Caco-2 (cell line): ENCODE measurements at regions not wholly inside any gene's neighbourhood (a gene's known extent, or its start where the extent isn't known, plus 50 kb on each side); places are given as distances from the start of the nearest gene placed in this dataset.

Experiments
- BruUV-seq: library from RNA; stranded (reverse); fragments of 400-500 nt; replicated peaks from 2 replicates; lab custom pipeline; 2021; lab: Mats Ljungman, UMichigan
- CTCF ChIA-PET: fragments of 300-600 bp; sonication (Branson Sonifier 250); formaldehyde crosslinking; loops from one replicate; lab custom pipeline; 2022; ENCODE audit warnings: antibody characterized with exemption; lab: Charles Lee
- POLR2A ChIA-PET: fragments of 300-600 bp; sonication (Branson Sonifier 250); formaldehyde crosslinking; loops from one replicate; lab custom pipeline; 2022; ENCODE audit warnings: antibody characterized with exemption; lab: Charles Lee
- DNase-seq, 2 experiments: peaks; one replicate each; pipeline versions ENCODE4 v3.0.0 to v3.0.0-alpha.2; 2020 to 2022
- H3K27me3 ChIP-seq: replicated peaks from 2 replicates; pipeline ENCODE4 v1.6.0; 2011; ENCODE audit warnings: low read length; ENCODE audit not compliant: control insufficient read depth, insufficient read depth
- H3K36me3 ChIP-seq: 2 replicates; pipeline ENCODE4 v1.5.1; 2011; ENCODE audit warnings: low read length; ENCODE audit not compliant: control insufficient read depth, insufficient read depth
- H3K4me1 ChIP-seq: fragments of 250-450 bp; sonication (Bioruptor Pico); 2 replicates; pipeline ENCODE4 v1.5.1; 2020; ENCODE audit warnings: mild to moderate bottlenecking
- H3K4me3 ChIP-seq: 2 replicates; pipeline ENCODE4 v1.5.1; 2011; ENCODE audit warnings: low read depth, mild to moderate bottlenecking, control low read depth, low read length
- H3K9me3 ChIP-seq: fragments of 250-450 bp; sonication (Bioruptor Pico); 2 replicates; pipeline ENCODE4 v1.5.1; 2020; ENCODE audit warnings: mild to moderate bottlenecking, moderate library complexity
- H3K27ac Mint-ChIP-seq: one replicate; pipeline ENCODE4 v1.8.0; 2022; ENCODE audit warnings: mixed read lengths; ENCODE audit not compliant: unreplicated experiment
- H3K27me3 Mint-ChIP-seq: one replicate; pipeline ENCODE4 v1.8.0; 2022; ENCODE audit warnings: mixed read lengths; ENCODE audit not compliant: insufficient read depth, unreplicated experiment
- H3K36me3 Mint-ChIP-seq: one replicate; pipeline ENCODE4 v1.8.0; 2022; ENCODE audit warnings: mild to moderate bottlenecking, mixed read lengths; ENCODE audit not compliant: insufficient read depth, unreplicated experiment
- H3K4me1 Mint-ChIP-seq: one replicate; pipeline ENCODE4 v1.8.0; 2022; ENCODE audit warnings: low read depth, mixed read lengths; ENCODE audit not compliant: unreplicated experiment
- H3K4me3 Mint-ChIP-seq: one replicate; pipeline ENCODE4 v1.8.0; 2022; ENCODE audit warnings: mild to moderate bottlenecking, moderate library complexity, mixed read lengths; ENCODE audit not compliant: unreplicated experiment
- H3K9me3 Mint-ChIP-seq: one replicate; pipeline ENCODE4 v1.8.0; 2022; ENCODE audit warnings: mixed read lengths; ENCODE audit not compliant: unreplicated experiment
- CTCF ChIP-seq, 2 experiments: fragments of 200-600 bp in 1 of 2; IDR thresholded peaks; 1 replicate in 1 of 2; 2 replicates in 1 of 2; pipeline versions ENCODE4 v1.5.1 to v1.8.0; 2011 to 2022; ENCODE audit warnings: antibody characterized with exemption in 1 of 2, control low read depth in 1 of 2, inconsistent platforms in 1 of 2, low read depth in 1 of 2, low read length in 1 of 2, mild to moderate bottlenecking in 1 of 2, moderate library complexity in 1 of 2; ENCODE audit not compliant: insufficient read depth in 1 of 2, severe bottlenecking in 1 of 2, unreplicated experiment in 1 of 2
- intact Hi-C: fragments of 100-400 bp; cut with micrococcal nuclease; formaldehyde crosslinking; loops from one replicate; pipeline ENCODE4 v1.10.0; 2022; ENCODE audit not compliant: unreplicated experiment

GRCh38 chr22:47858773-47859306 lies 1096.4 kb downstream of the TBC1D22A start:
- no peaks in the 10 kb centered on the region for H3K9me3 ChIP-seq
- intact Hi-C loops, result no loop called here
- ChIA-PET CTCF (no interaction called here), POLR2A (no interaction called here)
- TF ChIP-seq CTCF (IDR thresholded peaks at IDR 0.05; ENCODE audit: insufficient read depth in 1 of 2, low read depth in 1 of 2, low read length in 1 of 2, severe bottlenecking in 1 of 2, unreplicated experiment in 1 of 2), result no peak
- H3K36me3 ChIP-seq, result no peaks in the 10 kb centered on the region
- Mint-ChIP-seq H3K27me3 (no peaks in the 10 kb centered on the region), H3K4me1 (no peaks in the 10 kb centered on the region), H3K36me3 (peaks cover 2% of the 10 kb centered on the region), H3K4me3 (no peak overlapping the region), H3K27ac (no peak overlapping the region), H3K9me3 (no peaks in the 10 kb centered on the region)
- H3K4me3 ChIP-seq, result no peak overlapping the region
- H3K27me3 ChIP-seq, result no peaks in the 10 kb centered on the region
- no peaks in the 10 kb centered on the region for H3K4me1 ChIP-seq
- BruUV-seq, result no TSS peak
- DNase-seq, result no peak

GRCh38 chr22:47854680-47855079 lies 1092.2 kb downstream of the TBC1D22A start:
- no peak overlapping the region for H3K27ac Mint-ChIP-seq
- H3K9me3 Mint-ChIP-seq, result no peaks in the 10 kb centered on the region
- ChIA-PET POLR2A (no interaction called here), CTCF (no interaction called here)
- no peak for TF ChIP-seq CTCF (IDR thresholded peaks at IDR 0.05; ENCODE audit: insufficient read depth in 1 of 2, low read depth in 1 of 2, low read length in 1 of 2, severe bottlenecking in 1 of 2, unreplicated experiment in 1 of 2)
- H3K9me3 ChIP-seq, result no peaks in the 10 kb centered on the region
- no peaks in the 10 kb centered on the region for H3K27me3 ChIP-seq
- no peak overlapping the region for H3K4me3 Mint-ChIP-seq
- intact Hi-C loops, result no loop called here
- no peaks in the 10 kb centered on the region for H3K4me1 Mint-ChIP-seq
- no peaks in the 10 kb centered on the region for H3K36me3 ChIP-seq
- peaks cover 5% of the 10 kb centered on the region for H3K27me3 Mint-ChIP-seq
- no peak overlapping the region for H3K4me3 ChIP-seq
- H3K36me3 Mint-ChIP-seq, result no peaks in the 10 kb centered on the region
- no peaks in the 10 kb centered on the region for H3K4me1 ChIP-seq
- no TSS peak for BruUV-seq
- no peak for DNase-seq

- Mint-ChIP-seq H3K27ac (no peak overlapping the region), H3K36me3 (no peaks in the 10 kb centered on the region), H3K4me3 (no peak overlapping the region), H3K9me3 (no peaks in the 10 kb centered on the region), H3K27me3 (peaks cover 5% of the 10 kb centered on the region), H3K4me1 (no peaks in the 10 kb centered on the region)
- no peak for DNase-seq
- no peaks in the 10 kb centered on the region for H3K4me1 ChIP-seq
- CTCF ChIA-PET, result no interaction called here
- no peak for TF ChIP-seq CTCF (IDR thresholded peaks at IDR 0.05; ENCODE audit: insufficient read depth in 1 of 2, low read depth in 1 of 2, low read length in 1 of 2, severe bottlenecking in 1 of 2, unreplicated experiment in 1 of 2)
- intact Hi-C loops, result no loop called here
- H3K27me3 ChIP-seq, result no peaks in the 10 kb centered on the region
- BruUV-seq, result no TSS peak
- H3K4me3 ChIP-seq, result no peak overlapping the region
- H3K9me3 ChIP-seq, result no peaks in the 10 kb centered on the region
- H3K36me3 ChIP-seq, result no peaks in the 10 kb centered on the region
- POLR2A ChIA-PET, result no interaction called here
Measured at GRCh38 chr22:47854251-47854650, 1091.8 kb downstream of the TBC1D22A start.
